HG02678 (cell line): ENCODE measurements at regions not wholly inside any gene's neighbourhood (a gene's known extent, or its start where the extent isn't known, plus 50 kb on each side); places are given as distances from the start of the nearest gene placed in this dataset.

Experiments
- ATAC-seq: cut with Tn5 transposase; IDR thresholded peaks from one replicate; pipeline ENCODE4 v1.9.1; 2021; ENCODE audit warnings: mild to moderate bottlenecking, moderate library complexity; ENCODE audit not compliant: unreplicated experiment

GRCh38 chr13:63139277-63139676 is 1723.6 kb upstream of the PCDH20 start:
- no peak for ATAC-seq

GRCh38 chr13:63129995-63130394 is 1714.3 kb upstream of the PCDH20 start:
- ATAC-seq, result no peak

GRCh38 chr13:63128716-63129115 is 1713.1 kb upstream of the PCDH20 start:
- ATAC-seq, result no peak

- ATAC-seq, result no peak
These were observed 1709.2 kb upstream of the PCDH20 start for GRCh38 chr13:63124863-63125262.

- ATAC-seq, result no peak
These were observed 1705.2 kb upstream of the PCDH20 start for GRCh38 chr13:63120883-63121282.

- ATAC-seq, result no peak
These were observed 1702.1 kb upstream of the PCDH20 start for GRCh38 chr13:63117710-63118109.

- no peak for ATAC-seq
These were observed 1697.2 kb upstream of the PCDH20 start for GRCh38 chr13:63112799-63113395.

- no peak for ATAC-seq
These were observed 1694.8 kb upstream of the PCDH20 start for GRCh38 chr13:63110466-63110865.

GRCh38 chr13:63107179-63107943 is 1691.7 kb upstream of the PCDH20 start:
- no peak for ATAC-seq

- ATAC-seq, result no peak
These were observed 1679.1 kb upstream of the PCDH20 start for GRCh38 chr13:63094717-63095116.

- no peak for ATAC-seq
These were observed 1678.3 kb upstream of the PCDH20 start for GRCh38 chr13:63093907-63094469.

- no peak for ATAC-seq
These were observed 1676.8 kb upstream of the PCDH20 start for GRCh38 chr13:63092456-63092855.

GRCh38 chr13:63090524-63090923 is 1674.9 kb upstream of the PCDH20 start:
- ATAC-seq, result no peak

- no peak for ATAC-seq
These were observed 1672.6 kb upstream of the PCDH20 start for GRCh38 chr13:63088226-63088625.

GRCh38 chr13:63086286-63086685 is 1670.6 kb upstream of the PCDH20 start:
- ATAC-seq, result no peak

- no peak for ATAC-seq
These were observed 1670.2 kb upstream of the PCDH20 start for GRCh38 chr13:63085851-63086250.

- ATAC-seq, result no peak
These were observed 1665.9 kb upstream of the PCDH20 start for GRCh38 chr13:63081400-63082014.

GRCh38 chr13:63075126-63075525 is 1659.5 kb upstream of the PCDH20 start:
- ATAC-seq, result no peak

GRCh38 chr13:63050287-63050686 is 1634.6 kb upstream of the PCDH20 start:
- no peak for ATAC-seq

GRCh38 chr13:63048653-63049052 is 1633.0 kb upstream of the PCDH20 start:
- no peak for ATAC-seq

GRCh38 chr13:63044589-63045313 is 1629.1 kb upstream of the PCDH20 start:
- ATAC-seq, result no peak
